HFFc6 (cell line): ENCODE measurements at regions not wholly inside any gene's neighbourhood (a gene's known extent, or its start where the extent isn't known, plus 50 kb on each side); places are given as distances from the start of the nearest gene placed in this dataset.

Experiments used
- DNase-seq: peaks from one replicate; pipeline ENCODE4 v3.0.0-alpha.2; 2018
- H3K27ac Mint-ChIP-seq: 2 replicates; pipeline ENCODE4 v1.8.0; 2020; ENCODE audit warnings: mild to moderate bottlenecking, mixed read lengths
- H3K27me3 Mint-ChIP-seq: 2 replicates; pipeline ENCODE4 v1.8.0; 2021; ENCODE audit warnings: mild to moderate bottlenecking, moderate library complexity, mixed read lengths; ENCODE audit not compliant: insufficient read depth
- H3K36me3 Mint-ChIP-seq: 2 replicates; pipeline ENCODE4 v1.8.0; 2021; ENCODE audit warnings: low read depth, mixed read lengths
- H3K4me1 Mint-ChIP-seq: 2 replicates; pipeline ENCODE4 v1.8.0; 2020; ENCODE audit warnings: low read depth, mixed read lengths
- H3K4me3 Mint-ChIP-seq: 2 replicates; pipeline ENCODE4 v1.8.0; 2020; ENCODE audit warnings: mild to moderate bottlenecking, moderate library complexity, mixed read lengths
- H3K9me3 Mint-ChIP-seq: 2 replicates; pipeline ENCODE4 v1.8.0; 2020; ENCODE audit warnings: mild to moderate bottlenecking, mixed read lengths
- TF ChIP-seq, protein P1 (sequence below): fragments of 200-600 bp; sonication (generic); IDR thresholded peaks from 2 replicates; pipeline ENCODE4 v1.5.0; 2021; ENCODE audit warnings: antibody characterized with exemption, mild to moderate bottlenecking

DNA sequence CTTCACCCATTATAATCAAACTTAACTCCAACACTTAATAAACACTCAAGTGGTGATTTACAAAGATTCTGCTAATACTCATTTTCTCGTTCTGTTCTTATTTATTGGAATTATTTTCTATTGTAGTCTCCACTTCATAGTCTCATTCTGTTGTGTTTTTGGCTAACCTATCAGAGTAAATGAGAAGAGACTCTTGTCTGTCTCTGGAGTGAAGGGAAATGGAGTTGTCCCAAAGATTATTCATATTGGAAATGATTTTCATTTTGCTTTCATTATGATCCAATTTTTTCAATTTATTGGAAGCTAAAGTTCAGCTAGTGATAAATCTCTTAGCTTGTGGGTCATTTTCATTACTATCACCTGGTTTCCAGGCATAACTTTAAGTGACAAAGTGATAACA lies 454.9 kb upstream of the JAG1 start:
- Mint-ChIP-seq H3K36me3 (no peaks in the 10 kb centered on the region), H3K9me3 (no peaks in the 10 kb centered on the region; the same call in 1 of the 2 replicates), H3K27ac (no peak overlapping the region), H3K4me3 (no peak overlapping the region), H3K27me3 (peaks cover 8% of the 10 kb centered on the region; the same call in 1 of the 2 replicates), H3K4me1 (no peaks in the 10 kb centered on the region)
- DNase-seq, result no peak
- TF ChIP-seq, protein P1, sequence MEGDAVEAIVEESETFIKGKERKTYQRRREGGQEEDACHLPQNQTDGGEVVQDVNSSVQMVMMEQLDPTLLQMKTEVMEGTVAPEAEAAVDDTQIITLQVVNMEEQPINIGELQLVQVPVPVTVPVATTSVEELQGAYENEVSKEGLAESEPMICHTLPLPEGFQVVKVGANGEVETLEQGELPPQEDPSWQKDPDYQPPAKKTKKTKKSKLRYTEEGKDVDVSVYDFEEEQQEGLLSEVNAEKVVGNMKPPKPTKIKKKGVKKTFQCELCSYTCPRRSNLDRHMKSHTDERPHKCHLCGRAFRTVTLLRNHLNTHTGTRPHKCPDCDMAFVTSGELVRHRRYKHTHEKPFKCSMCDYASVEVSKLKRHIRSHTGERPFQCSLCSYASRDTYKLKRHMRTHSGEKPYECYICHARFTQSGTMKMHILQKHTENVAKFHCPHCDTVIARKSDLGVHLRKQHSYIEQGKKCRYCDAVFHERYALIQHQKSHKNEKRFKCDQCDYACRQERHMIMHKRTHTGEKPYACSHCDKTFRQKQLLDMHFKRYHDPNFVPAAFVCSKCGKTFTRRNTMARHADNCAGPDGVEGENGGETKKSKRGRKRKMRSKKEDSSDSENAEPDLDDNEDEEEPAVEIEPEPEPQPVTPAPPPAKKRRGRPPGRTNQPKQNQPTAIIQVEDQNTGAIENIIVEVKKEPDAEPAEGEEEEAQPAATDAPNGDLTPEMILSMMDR, result no peak

GRCh38 chr20:11130554-11131166 lies 456.9 kb upstream of the JAG1 start:
- Mint-ChIP-seq H3K36me3 (no peaks in the 10 kb centered on the region), H3K4me3 (no peak overlapping the region), H3K4me1 (no peaks in the 10 kb centered on the region), H3K9me3 (no peaks in the 10 kb centered on the region; the same call in 1 of the 2 replicates), H3K27me3 (peaks cover 6% of the 10 kb centered on the region; the same call in 1 of the 2 replicates), H3K27ac (no peak overlapping the region)
- TF ChIP-seq, protein P1, result no peak
- no peak for DNase-seq

GRCh38 chr20:11132819-11133415 lies 459.1 kb upstream of the JAG1 start:
- H3K4me1 Mint-ChIP-seq, result no peaks in the 10 kb centered on the region
- peaks cover 10% of the 10 kb centered on the region; the same call in 1 of the 2 replicates for H3K27me3 Mint-ChIP-seq
- no peaks in the 10 kb centered on the region for H3K36me3 Mint-ChIP-seq
- no peak overlapping the region for H3K4me3 Mint-ChIP-seq
- H3K27ac Mint-ChIP-seq, result no peak overlapping the region
- DNase-seq, result no peak
- no peaks in the 10 kb centered on the region; the same call in 1 of the 2 replicates for H3K9me3 Mint-ChIP-seq
- TF ChIP-seq, protein P1, result no peak

DNA sequence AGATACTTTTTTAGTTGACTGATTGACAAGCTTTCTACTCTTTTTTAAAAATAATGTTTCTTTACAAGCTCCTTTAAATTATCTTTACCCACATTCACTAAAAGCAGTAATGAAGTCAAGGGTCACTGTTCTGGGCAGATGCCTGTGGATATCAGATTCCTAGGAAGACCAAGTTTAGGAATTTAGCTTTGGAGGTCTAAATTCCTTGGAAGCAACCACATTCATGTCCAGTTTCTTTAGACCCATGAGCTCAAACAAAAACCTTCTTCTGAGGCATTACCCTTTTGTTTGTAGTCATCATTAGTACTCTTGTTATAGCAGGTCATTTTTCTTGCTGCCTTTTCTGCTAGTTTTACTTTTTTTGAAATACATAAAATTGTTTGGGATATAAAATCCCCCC lies 462.9 kb upstream of the JAG1 start:
- no peaks in the 10 kb centered on the region for H3K9me3 Mint-ChIP-seq
- peaks cover 10% of the 10 kb centered on the region; the same call in 1 of the 2 replicates for H3K27me3 Mint-ChIP-seq
- no peak for DNase-seq
- no peak overlapping the region for H3K27ac Mint-ChIP-seq
- TF ChIP-seq, protein P1, result no peak
- no peaks in the 10 kb centered on the region for H3K36me3 Mint-ChIP-seq
- no peaks in the 10 kb centered on the region; the same call in 1 of the 2 replicates for H3K4me1 Mint-ChIP-seq
- no peak overlapping the region for H3K4me3 Mint-ChIP-seq

DNA sequence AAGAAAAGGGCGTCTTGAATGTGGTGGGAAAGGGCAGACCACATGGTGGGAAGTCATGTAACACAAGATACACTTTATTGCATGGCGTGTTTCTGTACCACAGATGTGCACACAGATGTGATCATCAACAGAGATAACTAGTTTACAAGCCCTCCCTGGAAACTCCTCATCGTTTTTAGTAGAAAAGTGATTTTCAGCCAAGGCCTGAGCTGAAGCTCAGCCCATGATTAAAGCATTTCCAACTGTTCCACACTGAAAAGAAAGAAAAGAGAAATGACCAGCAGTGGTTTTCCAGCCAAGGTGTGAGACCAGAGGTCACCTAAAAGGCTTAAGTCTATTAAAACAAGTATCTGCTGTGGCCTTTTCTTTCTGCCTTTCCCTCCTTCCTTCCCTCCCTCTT lies 463.9 kb upstream of the JAG1 start:
- H3K27ac Mint-ChIP-seq, result no peak overlapping the region
- no peaks in the 10 kb centered on the region; the same call in 1 of the 2 replicates for H3K4me1 Mint-ChIP-seq
- no peaks in the 10 kb centered on the region; the same call in 1 of the 2 replicates for H3K36me3 Mint-ChIP-seq
- DNase-seq, result no peak
- TF ChIP-seq, protein P1, result no peak
- peaks cover 10% of the 10 kb centered on the region; the same call in 1 of the 2 replicates for H3K27me3 Mint-ChIP-seq
- no peak overlapping the region for H3K4me3 Mint-ChIP-seq
- H3K9me3 Mint-ChIP-seq, result peaks cover 5% of the 10 kb centered on the region; the same call in 1 of the 2 replicates
